Transverse colon (tissue), 4 donors: ENCODE measurements at regions not wholly inside any gene's neighbourhood (a gene's known extent, or its start where the extent isn't known, plus 50 kb on each side); places are given as distances from the start of the nearest gene placed in this dataset.

Experiments
- POLR2AphosphoS5 ChIP-seq, 3 donors: sonication (generic); formaldehyde crosslinking; IDR thresholded peaks; one replicate each; pipeline ENCODE4 v1.6.1; 2016; ENCODE audit warnings: antibody characterized with exemption in 3 of 3
- TF ChIP-seq, protein P1 (sequence below), 5 experiments: fragments of 200-600 bp in 3 of 5; fragments of 450-650 bp in 2 of 5; sonication (generic) in 3 of 5; IDR thresholded peaks; 1 replicate in 2 of 5; 2 replicates in 3 of 5; pipeline ENCODE4 v1.5.1; 2016 to 2017; ENCODE audit warnings: antibody characterized with exemption in 5 of 5, inconsistent platforms in 3 of 5, mild to moderate bottlenecking in 2 of 5, moderate library complexity in 1 of 5

DNA sequence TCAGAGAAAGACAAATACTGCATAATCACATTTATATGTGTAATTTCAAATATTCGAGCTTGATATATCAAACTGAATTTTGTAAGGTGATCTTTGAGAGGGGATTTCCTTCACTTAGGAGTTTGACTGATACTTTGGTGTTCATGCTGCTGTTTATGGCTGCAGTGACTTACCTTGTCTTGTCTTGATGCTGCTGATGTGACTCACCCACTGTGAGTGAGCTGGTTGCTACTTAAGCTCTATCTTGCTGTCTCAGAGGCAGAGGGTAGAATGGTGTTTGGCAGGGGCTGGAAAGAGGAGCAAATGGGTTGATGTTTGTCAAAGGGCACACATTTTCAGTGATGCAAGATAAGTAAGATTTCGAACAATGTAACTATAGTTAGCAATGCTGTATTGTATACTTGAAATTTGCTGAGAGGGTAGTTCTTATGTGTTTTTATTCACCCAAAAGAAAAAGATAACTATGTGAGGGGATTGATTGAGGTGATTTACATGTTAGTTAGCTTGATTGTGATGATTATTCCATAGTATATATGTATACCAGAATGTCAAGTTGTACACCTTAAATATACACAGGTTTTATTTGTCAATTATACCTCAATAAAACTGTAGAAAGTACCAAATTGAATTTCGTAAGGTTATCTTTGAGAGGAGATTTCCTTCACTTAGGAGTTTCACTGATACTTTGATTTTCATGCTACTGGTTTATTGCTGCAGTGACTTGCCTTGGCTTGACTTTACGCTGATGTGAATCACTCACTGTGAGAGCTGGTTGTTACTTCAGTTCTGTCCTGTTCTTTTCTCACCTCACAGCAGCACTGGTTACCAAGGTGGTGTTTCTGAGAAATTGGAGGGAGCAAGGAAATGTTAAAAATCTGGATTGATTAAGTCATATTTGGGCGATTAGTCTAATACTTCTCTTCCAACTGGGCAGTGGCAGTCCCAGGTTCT, 94.5 kb upstream of the SLC5A9 start:
- TF ChIP-seq, protein P1, sequence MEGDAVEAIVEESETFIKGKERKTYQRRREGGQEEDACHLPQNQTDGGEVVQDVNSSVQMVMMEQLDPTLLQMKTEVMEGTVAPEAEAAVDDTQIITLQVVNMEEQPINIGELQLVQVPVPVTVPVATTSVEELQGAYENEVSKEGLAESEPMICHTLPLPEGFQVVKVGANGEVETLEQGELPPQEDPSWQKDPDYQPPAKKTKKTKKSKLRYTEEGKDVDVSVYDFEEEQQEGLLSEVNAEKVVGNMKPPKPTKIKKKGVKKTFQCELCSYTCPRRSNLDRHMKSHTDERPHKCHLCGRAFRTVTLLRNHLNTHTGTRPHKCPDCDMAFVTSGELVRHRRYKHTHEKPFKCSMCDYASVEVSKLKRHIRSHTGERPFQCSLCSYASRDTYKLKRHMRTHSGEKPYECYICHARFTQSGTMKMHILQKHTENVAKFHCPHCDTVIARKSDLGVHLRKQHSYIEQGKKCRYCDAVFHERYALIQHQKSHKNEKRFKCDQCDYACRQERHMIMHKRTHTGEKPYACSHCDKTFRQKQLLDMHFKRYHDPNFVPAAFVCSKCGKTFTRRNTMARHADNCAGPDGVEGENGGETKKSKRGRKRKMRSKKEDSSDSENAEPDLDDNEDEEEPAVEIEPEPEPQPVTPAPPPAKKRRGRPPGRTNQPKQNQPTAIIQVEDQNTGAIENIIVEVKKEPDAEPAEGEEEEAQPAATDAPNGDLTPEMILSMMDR (IDR thresholded peaks at IDR 0.05) = no peak
- no peak for TF ChIP-seq POLR2AphosphoS5 (IDR thresholded peaks at IDR 0.05)
